A673 (cell line): ENCODE measurements at regions not wholly inside any gene's neighbourhood (a gene's known extent, or its start where the extent isn't known, plus 50 kb on each side); places are given as distances from the start of the nearest gene placed in this dataset.

Experiments used
- BruUV-seq: library from RNA; stranded (reverse); fragments of 400-500 nt; replicated peaks from 2 replicates; lab custom pipeline; 2021; lab: Mats Ljungman, UMichigan
- CTCF ChIA-PET: fragments of 300-600 bp; sonication (Branson Sonifier 250); formaldehyde crosslinking; loops from one replicate; lab custom pipeline; 2022; ENCODE audit warnings: antibody characterized with exemption; lab: Charles Lee
- POLR2A ChIA-PET: fragments of 300-600 bp; sonication (Branson Sonifier 250); formaldehyde crosslinking; loops from one replicate; lab custom pipeline; 2022; ENCODE audit warnings: antibody characterized with exemption; ENCODE audit not compliant: low non-redundant PET; lab: Charles Lee
- DNase-seq: peaks from one replicate; pipeline ENCODE4 v3.0.0-alpha.2; 2015; ENCODE audit warnings: low spot score
- H3K27ac ChIP-seq: fragments of 200-600 bp; sonication (generic); 2 replicates; pipeline ENCODE4 v1.5.1; 2016; ENCODE audit warnings: mixed run types, low read depth, mild to moderate bottlenecking, mixed read lengths, antibody characterized with exemption, low read length; ENCODE audit not compliant: poor library complexity, severe bottlenecking
- H3K27me3 ChIP-seq: fragments of 200-600 bp; sonication (generic); replicated peaks from 2 replicates; pipeline ENCODE4 v1.6.1; 2017; ENCODE audit warnings: mixed run types, low read depth, mild to moderate bottlenecking, mixed read lengths, antibody characterized with exemption, low read length; ENCODE audit not compliant: insufficient read depth, poor library complexity
- H3K36me3 ChIP-seq: fragments of 200-600 bp; sonication (generic); 2 replicates; pipeline ENCODE4 v1.6.1; 2016; ENCODE audit warnings: mixed run types, mild to moderate bottlenecking, mixed read lengths, antibody characterized with exemption, low read length; ENCODE audit not compliant: insufficient read depth, poor library complexity, severe bottlenecking
- H3K4me1 ChIP-seq: fragments of 200-600 bp; sonication (generic); 2 replicates; pipeline ENCODE4 v1.6.1; 2017; ENCODE audit warnings: mixed run types, mild to moderate bottlenecking, mixed read lengths, antibody characterized with exemption, low read length; ENCODE audit not compliant: insufficient read depth, poor library complexity, severe bottlenecking
- H3K4me3 ChIP-seq: fragments of 200-600 bp; sonication (generic); 2 replicates; pipeline ENCODE4 v1.5.1; 2016; ENCODE audit warnings: low read depth, mixed run types, mild to moderate bottlenecking, mixed read lengths, low read length; ENCODE audit not compliant: poor library complexity, severe bottlenecking
- H3K9me3 ChIP-seq: fragments of 200-600 bp; sonication (generic); 2 replicates; pipeline ENCODE4 v1.6.1; 2016; ENCODE audit warnings: mixed run types, low read depth, mild to moderate bottlenecking, mixed read lengths, antibody characterized with exemption, low read length; ENCODE audit not compliant: poor library complexity, severe bottlenecking
- EZH2 ChIP-seq: fragments of 200-600 bp; sonication (generic); IDR thresholded peaks from 2 replicates; pipeline ENCODE4 v1.6.1; 2017; ENCODE audit warnings: borderline replicate concordance, low read depth, mild to moderate bottlenecking, mixed read lengths, antibody characterized with exemption, low read length; ENCODE audit not compliant: poor library complexity, severe bottlenecking
- intact Hi-C: fragments of 100-400 bp; cut with micrococcal nuclease; formaldehyde crosslinking; loops from one replicate; pipeline ENCODE4 v1.10.0; 2022; ENCODE audit not compliant: unreplicated experiment
- TF ChIP-seq, protein P1 (sequence below): fragments of 300-800, 200-600 bp; sonication (generic); conservative IDR thresholded peaks from 2 replicates; pipeline ENCODE4 v1.5.1; 2017; ENCODE audit warnings: low read depth, mild to moderate bottlenecking, antibody characterized with exemption, low read length, moderate library complexity, mixed read lengths

DNA sequence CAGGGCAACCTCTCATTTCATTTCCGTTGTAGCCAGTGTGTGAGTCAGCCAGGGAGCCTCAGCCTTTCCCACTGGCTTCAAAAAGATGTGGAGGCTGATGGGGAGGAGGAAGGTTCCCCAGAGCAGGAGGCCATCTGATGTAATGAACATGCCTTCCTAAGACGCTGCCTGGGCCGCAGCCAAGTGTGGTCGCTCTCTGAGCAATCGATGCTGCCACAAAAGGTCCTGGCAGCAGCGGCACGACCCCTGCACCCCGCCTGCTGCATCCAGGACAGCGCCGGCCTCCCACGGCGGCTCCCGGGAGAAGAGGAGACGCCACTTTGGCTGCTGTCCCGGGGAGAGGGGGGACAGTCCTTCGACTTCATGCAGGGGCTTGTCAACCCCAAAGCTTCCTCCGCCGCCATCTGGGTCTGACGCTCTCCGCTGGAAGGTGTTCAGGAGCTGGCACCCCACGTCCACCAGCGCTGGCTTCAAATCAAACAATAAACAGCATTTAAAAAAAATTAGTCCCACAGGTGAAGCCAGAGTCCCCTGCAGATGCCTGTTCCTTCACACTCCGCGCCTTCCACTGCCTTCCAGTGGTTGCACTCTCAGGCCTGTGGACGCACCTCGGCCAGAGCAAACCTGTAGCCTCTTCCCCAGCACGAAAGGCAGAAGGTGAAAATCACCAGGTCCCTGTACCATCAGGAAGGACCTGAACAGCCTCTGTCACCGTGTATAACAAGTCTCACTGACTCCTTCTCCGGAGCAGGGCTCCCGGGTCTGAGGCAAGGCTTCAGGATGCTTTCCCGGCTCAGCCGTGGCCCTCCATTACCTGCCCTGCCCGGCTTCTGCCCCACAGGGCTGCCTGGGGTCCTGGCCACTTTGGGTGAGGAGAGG lies 930.7 kb downstream of the BRD1 start:
- Histone ChIP-seq H3K4me1 (no peaks in the 10 kb centered on the region), H3K27me3 (no peaks in the 10 kb centered on the region), H3K36me3 (no peaks in the 10 kb centered on the region), H3K9me3 (no peaks in the 10 kb centered on the region), H3K27ac (no peak overlapping the region), H3K4me3 (no peak overlapping the region)
- TF ChIP-seq, protein P1, sequence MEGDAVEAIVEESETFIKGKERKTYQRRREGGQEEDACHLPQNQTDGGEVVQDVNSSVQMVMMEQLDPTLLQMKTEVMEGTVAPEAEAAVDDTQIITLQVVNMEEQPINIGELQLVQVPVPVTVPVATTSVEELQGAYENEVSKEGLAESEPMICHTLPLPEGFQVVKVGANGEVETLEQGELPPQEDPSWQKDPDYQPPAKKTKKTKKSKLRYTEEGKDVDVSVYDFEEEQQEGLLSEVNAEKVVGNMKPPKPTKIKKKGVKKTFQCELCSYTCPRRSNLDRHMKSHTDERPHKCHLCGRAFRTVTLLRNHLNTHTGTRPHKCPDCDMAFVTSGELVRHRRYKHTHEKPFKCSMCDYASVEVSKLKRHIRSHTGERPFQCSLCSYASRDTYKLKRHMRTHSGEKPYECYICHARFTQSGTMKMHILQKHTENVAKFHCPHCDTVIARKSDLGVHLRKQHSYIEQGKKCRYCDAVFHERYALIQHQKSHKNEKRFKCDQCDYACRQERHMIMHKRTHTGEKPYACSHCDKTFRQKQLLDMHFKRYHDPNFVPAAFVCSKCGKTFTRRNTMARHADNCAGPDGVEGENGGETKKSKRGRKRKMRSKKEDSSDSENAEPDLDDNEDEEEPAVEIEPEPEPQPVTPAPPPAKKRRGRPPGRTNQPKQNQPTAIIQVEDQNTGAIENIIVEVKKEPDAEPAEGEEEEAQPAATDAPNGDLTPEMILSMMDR, result no peak
- no peak for TF ChIP-seq EZH2
- BruUV-seq, result no TSS peak
- peak; percentile 58 for DNase-seq
- ChIA-PET CTCF (no interaction called here), POLR2A (no interaction called here)
- intact Hi-C loops, result no loop called here

- DNase-seq, result no peak
- no peaks in the 10 kb centered on the region for H3K27me3 ChIP-seq
- intact Hi-C loops, result no loop called here
- no peaks in the 10 kb centered on the region for H3K36me3 ChIP-seq
- no TSS peak for BruUV-seq
- POLR2A ChIA-PET, result no interaction called here
- H3K4me1 ChIP-seq, result no peaks in the 10 kb centered on the region
- no peak overlapping the region for H3K27ac ChIP-seq
- CTCF ChIA-PET, result no interaction called here
- no peak overlapping the region for H3K4me3 ChIP-seq
- TF ChIP-seq, protein P1, result no peak
- no peak for TF ChIP-seq EZH2
- H3K9me3 ChIP-seq, result no peaks in the 10 kb centered on the region
These were observed 931.6 kb downstream of the BRD1 start for GRCh38 chr22:48895831-48896765.

DNA sequence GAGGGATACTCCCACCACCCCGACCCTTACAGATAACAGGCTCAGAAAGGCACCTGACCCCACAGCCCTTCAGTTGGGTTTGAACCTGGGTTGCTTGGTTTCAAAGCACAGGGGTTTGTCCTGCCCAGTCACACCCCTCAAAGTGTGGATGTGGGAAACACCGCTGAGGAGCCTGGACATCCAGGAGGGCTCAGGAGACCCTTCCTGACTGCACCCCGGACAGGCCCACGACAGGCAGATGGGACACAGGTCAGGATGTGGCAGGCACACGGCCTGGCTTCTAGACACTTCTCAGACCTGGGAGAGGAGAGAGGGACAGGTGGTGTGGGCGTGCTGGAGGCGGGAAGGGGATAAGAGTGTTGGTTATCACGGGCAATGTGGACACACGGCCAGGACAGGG lies 932.3 kb downstream of the BRD1 start:
- POLR2A ChIA-PET, result no interaction called here
- no peak overlapping the region for H3K27ac ChIP-seq

More for the DNA sequence above, 932.3 kb downstream of the BRD1 start:
- BruUV-seq, result no TSS peak
- H3K27me3 ChIP-seq, result no peaks in the 10 kb centered on the region
- intact Hi-C loops, result no loop called here
- CTCF ChIA-PET, result no interaction called here
- no peaks in the 10 kb centered on the region for H3K36me3 ChIP-seq
- no peaks in the 10 kb centered on the region for H3K4me1 ChIP-seq
- no peaks in the 10 kb centered on the region for H3K9me3 ChIP-seq
- H3K4me3 ChIP-seq, result no peak overlapping the region
- TF ChIP-seq EZH2, result no peak
- TF ChIP-seq, protein P1, result no peak
- DNase-seq, result no peak
